ENCODE measurements at regions not wholly inside any gene's neighbourhood (a gene's known extent, or its start where the extent isn't known, plus 50 kb on each side); places are given as distances from the start of the nearest gene placed in this dataset.

GRCh38 chr6:126914801-126915200 lies 203.7 kb upstream of the RSPO3 start:
- Histone ChIP-seq H4K5ac (ENCODE audit: insufficient read length, low read depth, low read length) (no peak overlapping the region), H3K27me3 (ENCODE audit: insufficient read depth, low read length) (no peaks in the 10 kb centered on the region)
- TF ChIP-seq CTCF (conservative IDR thresholded peaks at IDR 0.05), result no peak

More at GRCh38 chr6:126914801-126915200, 203.7 kb upstream of the RSPO3 start:
- no peak overlapping the region for H3K27ac ChIP-seq (ENCODE audit: insufficient read length, low read depth, low read length)
- no peak overlapping the region for H3K56ac ChIP-seq (ENCODE audit: insufficient read length, low read depth, low read length)
- DNase-seq, result no peak
- H4K91ac ChIP-seq (ENCODE audit: insufficient read length, low read depth, low read length), result no peak overlapping the region
- Mint-ChIP-seq H3K36me3 (ENCODE audit: insufficient read depth in 1 of 3, low read depth in 3 of 3) (no peaks in the 10 kb centered on the region), H3K9me3 (peaks cover 0 to 2% of the 10 kb centered on the region in 2 experiments; a peak in 1 of 5 replicates), H3K27ac (no peak overlapping the region), H3K27me3 (ENCODE audit: low read depth) (no peaks in the 10 kb centered on the region), H3K4me3 (no peak overlapping the region), H3K4me1 (peaks cover 4 to 5% of the 10 kb centered on the region in 2 experiments; a peak in 1 of 4 replicates)
- H4K8ac ChIP-seq (replicated peaks; ENCODE audit: insufficient read length, low read depth, low read length), result no peak overlapping the region
- H3K14ac ChIP-seq (ENCODE audit: insufficient read depth, low read length), result no peak overlapping the region
- H2AFZ ChIP-seq (ENCODE audit: low read length), result no peak overlapping the region
- no peaks in the 10 kb centered on the region for H3K23me2 ChIP-seq (ENCODE audit: insufficient read length, low read depth, low read length, poor library complexity, severe bottlenecking)
- no peak overlapping the region for H3T11ph ChIP-seq (ENCODE audit: low read length)
- no peaks in the 10 kb centered on the region for H3K9me3 ChIP-seq (ENCODE audit: control insufficient read depth, low read depth, low read length)
- H3K4ac ChIP-seq (ENCODE audit: low read depth, low read length), result no peak overlapping the region
- no peaks in the 10 kb centered on the region; the same call in 1 of the 2 replicates for H3K4me1 ChIP-seq (ENCODE audit: insufficient read depth, low read length)
- no peaks in the 10 kb centered on the region for H4K20me1 ChIP-seq (ENCODE audit: control insufficient read depth, insufficient read depth, insufficient read length)
- H2BK5ac ChIP-seq (ENCODE audit: insufficient read length, low read length), result no peak overlapping the region
- no peak overlapping the region for H2BK15ac ChIP-seq (ENCODE audit: low read depth, low read length)
- H3K9ac ChIP-seq (ENCODE audit: extremely low read depth, insufficient read length, low read length), result no peak overlapping the region
- H3K23ac ChIP-seq (ENCODE audit: insufficient read length, low read depth, low read length), result no peak overlapping the region
- H2BK120ac ChIP-seq (ENCODE audit: low read depth, low read length, poor library complexity, severe bottlenecking), result no peak overlapping the region
- no peaks in the 10 kb centered on the region for H3K79me1 ChIP-seq (ENCODE audit: insufficient read depth, low read depth, low read length, poor library complexity, severe bottlenecking)
- H2AK5ac ChIP-seq (ENCODE audit: insufficient read length, low read length), result no peak overlapping the region
- no peak overlapping the region for H3K4me2 ChIP-seq (ENCODE audit: insufficient read depth, insufficient read length, low read length)
- no peaks in the 10 kb centered on the region for H3K79me2 ChIP-seq (ENCODE audit: insufficient read depth, low read length)
- H3K18ac ChIP-seq (ENCODE audit: insufficient read length, low read depth, low read length), result no peak overlapping the region
- no peak overlapping the region for H2BK20ac ChIP-seq (ENCODE audit: low read depth, low read length, poor library complexity, severe bottlenecking)
- no peak overlapping the region for H2BK12ac ChIP-seq (ENCODE audit: insufficient read length, low read depth, low read length)

Data from H9 (cell line).